WERI-Rb-1 (cell line): ENCODE measurements at regions not wholly inside any gene's neighbourhood (a gene's known extent, or its start where the extent isn't known, plus 50 kb on each side); places are given as distances from the start of the nearest gene placed in this dataset.

ENCODE experiments used
- DNase-seq: peaks from one replicate; pipeline ENCODE4 v3.0.0-alpha.2; 2020
- H3K27ac ChIP-seq: fragments of 250-450 bp; sonication (Bioruptor Pico); 2 replicates; pipeline ENCODE4 v1.5.1; 2020; ENCODE audit warnings: mild to moderate bottlenecking, moderate library complexity
- H3K27me3 ChIP-seq: fragments of 250-450 bp; sonication (Bioruptor Pico); 2 replicates; pipeline ENCODE4 v1.5.1; 2021; ENCODE audit warnings: mild to moderate bottlenecking, low read depth, moderate library complexity; ENCODE audit not compliant: insufficient read depth, severe bottlenecking
- H3K36me3 ChIP-seq: fragments of 250-450 bp; sonication (Bioruptor Pico); 2 replicates; pipeline ENCODE4 v1.5.1; 2020; ENCODE audit warnings: mild to moderate bottlenecking, moderate library complexity
- H3K4me3 ChIP-seq: 2 replicates; pipeline ENCODE4 v1.5.1; 2011; ENCODE audit warnings: low read depth, mild to moderate bottlenecking, control low read depth, low read length
- H3K9me3 ChIP-seq: fragments of 250-450 bp; sonication (Bioruptor Pico); 2 replicates; pipeline ENCODE4 v1.5.1; 2021; ENCODE audit warnings: mild to moderate bottlenecking, moderate library complexity; ENCODE audit not compliant: severe bottlenecking
- CTCF ChIP-seq: IDR thresholded peaks from 2 replicates; pipeline ENCODE4 v1.5.1; 2011; ENCODE audit warnings: low read depth, mild to moderate bottlenecking, control low read depth, inconsistent platforms, low read length

GRCh38 chr14:101008631-101009336 is 105.3 kb upstream of the RTL1 start:
- no peak for TF ChIP-seq CTCF
- Histone ChIP-seq H3K36me3 (no peaks in the 10 kb centered on the region), H3K27ac (no peak overlapping the region), H3K9me3 (peaks cover 4% of the 10 kb centered on the region), H3K27me3 (peaks cover 87% of the 10 kb centered on the region), H3K4me3 (no peak overlapping the region)
- no peak for DNase-seq

- DNase-seq = no peak
- H3K36me3 ChIP-seq = no peaks in the 10 kb centered on the region
- peaks cover 4% of the 10 kb centered on the region for H3K9me3 ChIP-seq
- peaks cover 79% of the 10 kb centered on the region for H3K27me3 ChIP-seq
- no peak for TF ChIP-seq CTCF
- H3K27ac ChIP-seq = no peak overlapping the region
- H3K4me3 ChIP-seq = no peak overlapping the region
These were observed 106.0 kb upstream of the RTL1 start for GRCh38 chr14:101009531-101009930.

- Histone ChIP-seq H3K4me3 (no peak overlapping the region), H3K27ac (no peak overlapping the region), H3K9me3 (peaks cover 4% of the 10 kb centered on the region), H3K36me3 (no peaks in the 10 kb centered on the region), H3K27me3 (peaks cover 78% of the 10 kb centered on the region)
- TF ChIP-seq CTCF = no peak
- DNase-seq = no peak
These were observed 106.8 kb upstream of the RTL1 start for GRCh38 chr14:101010293-101010692.

DNA sequence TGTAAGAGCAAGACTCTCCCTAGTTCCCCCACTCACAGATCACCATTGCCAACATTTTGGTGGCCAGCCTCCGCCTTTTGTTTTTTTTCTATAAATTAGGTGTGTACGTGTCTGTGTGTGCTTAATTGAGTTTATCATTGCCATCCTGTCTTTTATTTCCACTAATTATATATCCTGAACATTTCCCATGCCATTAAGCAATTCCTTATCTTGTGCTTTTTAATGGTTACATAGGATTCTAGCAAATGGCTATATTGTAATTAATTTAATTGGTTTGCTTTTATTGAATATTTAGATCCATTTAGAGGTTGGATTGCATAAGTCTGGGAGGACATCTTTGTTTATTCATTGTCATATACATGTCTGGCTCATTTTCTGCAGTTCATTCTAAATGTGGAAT is 107.3 kb upstream of the RTL1 start:
- DNase-seq = no peak
- Histone ChIP-seq H3K36me3 (no peaks in the 10 kb centered on the region), H3K27me3 (peaks cover 73% of the 10 kb centered on the region), H3K4me3 (no peak overlapping the region), H3K27ac (no peak overlapping the region), H3K9me3 (peaks cover 4% of the 10 kb centered on the region)
- no peak for TF ChIP-seq CTCF

GRCh38 chr14:101017209-101017608 is 113.7 kb upstream of the RTL1 start:
- TF ChIP-seq CTCF = no peak
- H3K4me3 ChIP-seq = no peak overlapping the region
- DNase-seq = no peak
- no peaks in the 10 kb centered on the region for H3K36me3 ChIP-seq
- H3K27ac ChIP-seq = no peak overlapping the region
- H3K27me3 ChIP-seq = peaks cover 53% of the 10 kb centered on the region
- H3K9me3 ChIP-seq = peaks cover 2% of the 10 kb centered on the region
